ENCODE measurements at regions not wholly inside any gene's neighbourhood (a gene's known extent, or its start where the extent isn't known, plus 50 kb on each side); places are given as distances from the start of the nearest gene placed in this dataset.
A peak's percentile ranks its signal among the peaks of the same experiment; 100 is the strongest.

GRCh38 chr11:106208760-106209159 is 131.3 kb downstream of the AASDHPPT start (continued):
- TF ChIP-seq CSRNP1 (CRISPR knock-in tag; IDR thresholded peaks at IDR 0.05) (no peak), HES4 (CRISPR knock-in tag; IDR thresholded peaks at IDR 0.05; ENCODE audit: borderline replicate concordance) (no peak), RXRA (CRISPR knock-in tag; IDR thresholded peaks at IDR 0.05) (no peak), HBP1 (CRISPR knock-in tag; IDR thresholded peaks at IDR 0.05; ENCODE audit: low read depth) (no peak), ZNF770 (CRISPR knock-in tag; IDR thresholded peaks at IDR 0.05) (no peak), DMAP1 (CRISPR knock-in tag; IDR thresholded peaks at IDR 0.05) (no peak), XBP1 (CRISPR knock-in tag; IDR thresholded peaks at IDR 0.05) (no peak), NR2F2 (IDR thresholded peaks at IDR 0.05; ENCODE audit: borderline replicate concordance, low read depth) (peak; percentile 64; the same call in 1 of the 2 replicates), ZNF251 (CRISPR knock-in tag; IDR thresholded peaks at IDR 0.05) (no peak), ZFYVE20 (CRISPR knock-in tag; IDR thresholded peaks at IDR 0.05; ENCODE audit: borderline replicate concordance, low read depth) (no peak), ZSCAN31 (CRISPR knock-in tag; IDR thresholded peaks at IDR 0.05; ENCODE audit: low read depth) (no peak), TFDP2 (CRISPR knock-in tag; IDR thresholded peaks at IDR 0.05) (no peak), SIN3A (IDR thresholded peaks at IDR 0.05; ENCODE audit: borderline replicate concordance, low read depth, low read length) (no peak), ZNF143 (CRISPR knock-in tag; IDR thresholded peaks at IDR 0.05) (no peak), ZFP82 (CRISPR knock-in tag; IDR thresholded peaks at IDR 0.05; ENCODE audit: borderline replicate concordance) (no peak), ZNF720 (CRISPR knock-in tag; IDR thresholded peaks at IDR 0.05) (no peak), HNF4A (CRISPR knock-in tag; IDR thresholded peaks at IDR 0.05) (peak; percentile 47), HMGXB4 (CRISPR knock-in tag; IDR thresholded peaks at IDR 0.05; ENCODE audit: borderline replicate concordance in 1 of 2, low read depth in 1 of 2) (no peak), TOPORS (CRISPR knock-in tag; IDR thresholded peaks at IDR 0.05) (no peak), FOXC1 (CRISPR knock-in tag; IDR thresholded peaks at IDR 0.05; ENCODE audit: borderline replicate concordance) (no peak), PHF21A (CRISPR knock-in tag; IDR thresholded peaks at IDR 0.05) (peak; percentile 26; the same call in 1 of the 2 replicates), ZNF292 (CRISPR knock-in tag; IDR thresholded peaks at IDR 0.05; ENCODE audit: borderline replicate concordance, low read depth) (peak; percentile 28; the same call in 1 of the 2 replicates)
